HCT116 (cell line): ENCODE measurements at regions not wholly inside any gene's neighbourhood (a gene's known extent, or its start where the extent isn't known, plus 50 kb on each side); places are given as distances from the start of the nearest gene placed in this dataset.

Experiments
- ATAC-seq: fragments of 200-7000 bp; cut with Tn5 transposase; 2 replicates; pipeline ENCODE4 v1.9.1; 2020; ENCODE audit warnings: mild to moderate bottlenecking, moderate library complexity
- BruUV-seq: library from RNA; stranded (reverse); fragments of 400-500 nt; replicated peaks from 2 replicates; lab custom pipeline; 2021; lab: Mats Ljungman, UMichigan
- CTCF ChIA-PET: fragments of 300-600 bp; sonication (Branson Sonifier 250); formaldehyde crosslinking; loops from one replicate; lab custom pipeline; 2021; ENCODE audit warnings: antibody characterized with exemption; lab: Charles Lee
- POLR2A ChIA-PET: fragments of 300-600, 350-600 bp; sonication (Branson Sonifier 250); formaldehyde crosslinking; loops from one replicate; lab custom pipeline; 2021; ENCODE audit warnings: antibody characterized with exemption; lab: Charles Lee
- RAD21 ChIA-PET, 2 experiments: fragments of 300-600 bp; sonication (Branson Sonifier 250); formaldehyde crosslinking; loops; one replicate each; lab custom pipeline; 2023; ENCODE audit warnings: low total read pairs in 2 of 2; ENCODE audit not compliant: uncharacterized antibody in 2 of 2, unreplicated experiment in 2 of 2, low non-redundant PET in 1 of 2; lab: Charles Lee
- DNase-seq: peaks from one replicate; pipeline ENCODE4 v3.0.0-alpha.2; 2010; ENCODE audit warnings: low read depth, low spot score
- H2AFZ ChIP-seq: fragments of 200-600 bp; shearing (Covaris generic), sonication (generic); 2 replicates; pipeline ENCODE4 v1.6.1; 2017; ENCODE audit warnings: low read depth, mixed run types, mixed read lengths, antibody characterized with exemption, low read length; ENCODE audit not compliant: poor library complexity, severe bottlenecking
- H3K27ac ChIP-seq: 2 replicates; pipeline ENCODE4 v1.5.1; 2012; ENCODE audit warnings: low read depth, low read length
- H3K27me3 ChIP-seq: fragments of 200-600 bp; sonication (generic); 2 replicates; pipeline ENCODE4 v1.6.1; 2016; ENCODE audit warnings: mixed run types, low read length, mixed read lengths; ENCODE audit not compliant: insufficient read depth
- H3K36me3 ChIP-seq, 2 experiments: fragments of 200-500 bp in 1 of 2; fragments of 200-600 bp in 1 of 2; sonication (Bioruptor generic) in 1 of 2; sonication (generic) in 1 of 2; 2 replicates each; pipeline versions ENCODE4 v1.5.1 to v1.6.1; 2014 to 2016; ENCODE audit warnings: low read length in 2 of 2, inconsistent platforms in 1 of 2, mixed read lengths in 1 of 2, mixed run types in 1 of 2; ENCODE audit not compliant: insufficient read depth in 2 of 2, control insufficient read depth in 1 of 2
- H3K4me1 ChIP-seq, 2 experiments: fragments of 200-600 bp in 1 of 2; sonication (generic) in 1 of 2; 2 replicates each; pipeline versions ENCODE4 v1.5.1 to v1.6.1; 2012 to 2017; ENCODE audit warnings: low read length in 2 of 2, inconsistent platforms in 1 of 2, mild to moderate bottlenecking in 1 of 2, mixed read lengths in 1 of 2, mixed run types in 1 of 2, moderate library complexity in 1 of 2; ENCODE audit not compliant: insufficient read depth in 2 of 2, control insufficient read depth in 1 of 2
- H3K4me2 ChIP-seq: fragments of 200-600 bp; sonication (generic); 2 replicates; pipeline ENCODE4 v1.6.1; 2017; ENCODE audit warnings: mixed run types, low read length, mixed read lengths
- H3K4me3 ChIP-seq, 2 experiments: fragments of 200-600 bp in 1 of 2; sonication (generic) in 1 of 2; replicated peaks in 1 of 2; 2 replicates each; pipeline ENCODE4 v1.5.1; 2011 to 2016; ENCODE audit warnings: low read length in 2 of 2, control low read depth in 1 of 2, low read depth in 1 of 2, mild to moderate bottlenecking in 1 of 2, mixed read lengths in 1 of 2, mixed run types in 1 of 2
- H3K79me2 ChIP-seq: fragments of 200-600 bp; sonication (generic); 2 replicates; pipeline ENCODE4 v1.6.1; 2017; ENCODE audit warnings: mild to moderate bottlenecking, mixed run types, low read length, moderate library complexity, mixed read lengths; ENCODE audit not compliant: insufficient read depth
- H3K9ac ChIP-seq: fragments of 200-600 bp; sonication (generic); 2 replicates; pipeline ENCODE4 v1.6.1; 2016; ENCODE audit warnings: low read length, mixed read lengths
- H3K9me2 ChIP-seq: fragments of 200-600 bp; sonication (generic), shearing (Covaris generic); 2 replicates; pipeline ENCODE4 v1.6.1; 2017; ENCODE audit warnings: mixed run types, mild to moderate bottlenecking, moderate library complexity; ENCODE audit not compliant: insufficient read depth
- H3K9me3 ChIP-seq, 2 experiments: fragments of 200-500 bp in 1 of 2; fragments of 200-600 bp in 1 of 2; sonication (Bioruptor generic) in 1 of 2; sonication (generic) in 1 of 2; 2 replicates each; pipeline ENCODE4 v1.6.1; 2014 to 2017; ENCODE audit warnings: low read length in 2 of 2, mixed read lengths in 2 of 2, inconsistent platforms in 1 of 2, low read depth in 1 of 2, mild to moderate bottlenecking in 1 of 2, mixed run types in 1 of 2, moderate library complexity in 1 of 2; ENCODE audit not compliant: control insufficient read depth in 1 of 2, insufficient read depth in 1 of 2
- H4K20me1 ChIP-seq: fragments of 200-600 bp; sonication (generic), shearing (Covaris generic); 2 replicates; pipeline ENCODE4 v1.6.1; 2017; ENCODE audit warnings: mixed run types, mild to moderate bottlenecking, moderate library complexity; ENCODE audit not compliant: insufficient read depth
- CBX3 ChIP-seq: IDR thresholded peaks from 2 replicates; pipeline ENCODE4 v1.6.1; 2012; ENCODE audit warnings: low read depth
- CEBPB ChIP-seq: IDR thresholded peaks from 2 replicates; pipeline ENCODE4 v1.6.1; 2012; ENCODE audit warnings: low read depth
- EGR1 ChIP-seq: IDR thresholded peaks from 2 replicates; pipeline ENCODE4 v1.6.1; 2012; ENCODE audit warnings: low read depth
- ELF1 ChIP-seq: IDR thresholded peaks from 2 replicates; pipeline ENCODE4 v1.6.1; 2012; ENCODE audit warnings: low read depth, borderline replicate concordance
- EZH2 ChIP-seq: fragments of 200-600 bp; sonication (generic); IDR thresholded peaks from 2 replicates; pipeline ENCODE4 v1.6.1; 2017; ENCODE audit warnings: antibody characterized with exemption, mixed run types
- EZH2phosphoT487 ChIP-seq: fragments of 200-600 bp; IDR thresholded peaks from 2 replicates; pipeline ENCODE4 v1.6.1; 2018; ENCODE audit warnings: antibody characterized with exemption, borderline replicate concordance
- FOSL1 ChIP-seq: IDR thresholded peaks from 2 replicates; pipeline ENCODE4 v1.6.1; 2012; ENCODE audit warnings: low read depth
- MAX ChIP-seq: IDR thresholded peaks from 2 replicates; pipeline ENCODE4 v1.6.1; 2012
- POLR2A ChIP-seq: IDR thresholded peaks from 2 replicates; pipeline ENCODE4 v1.7.0; 2011; ENCODE audit warnings: borderline replicate concordance; ENCODE audit not compliant: insufficient read depth, insufficient read length; ENCODE audit errors: extremely low read depth
- POLR2AphosphoS5 ChIP-seq: IDR thresholded peaks from 2 replicates; pipeline ENCODE4 v1.6.1; 2011; ENCODE audit warnings: mild to moderate bottlenecking, low read depth, low read length, moderate library complexity
- SP1 ChIP-seq: IDR thresholded peaks from 2 replicates; pipeline ENCODE4 v1.6.1; 2012; ENCODE audit warnings: low read depth
- ZFX ChIP-seq: fragments of 450-650 bp; IDR thresholded peaks from 2 replicates; pipeline ENCODE4 v1.6.1; 2017
- intact Hi-C: fragments of 100-400 bp; cut with micrococcal nuclease; formaldehyde crosslinking; loops from 2 replicates; pipeline ENCODE4 v1.10.0; 2022

GRCh38 chr5:28743716-28744110 is 1705.3 kb upstream of the CDH9 start:
- H3K4me2 ChIP-seq: no peak overlapping the region
- no TSS peak for BruUV-seq

GRCh38 chr5:28743025-28743715 is 1704.8 kb upstream of the CDH9 start:
- no peaks in the 10 kb centered on the region for H3K79me2 ChIP-seq
- intact Hi-C loops: no loop called here
- no peaks in the 10 kb centered on the region for H4K20me1 ChIP-seq
- H3K4me1 ChIP-seq: no peaks in the 10 kb centered on the region
- ChIA-PET POLR2A (no interaction called here), CTCF (no interaction called here), RAD21 (no interaction called here)
- no peaks in the 10 kb centered on the region for H3K27me3 ChIP-seq
- ATAC-seq (no peak), DNase-seq (no peak)
- TF ChIP-seq CBX3 (no peak), POLR2AphosphoS5 (no peak), CEBPB (no peak), EZH2 (no peak), MAX (no peak), EGR1 (no peak), ELF1 (no peak), EZH2phosphoT487 (no peak), POLR2A (no peak)
- no peak overlapping the region for H3K4me2 ChIP-seq
- H3K36me3 ChIP-seq: no peaks in the 10 kb centered on the region
- H3K9ac ChIP-seq: no peak overlapping the region
- no TSS peak for BruUV-seq
- peaks cover 7 to 8% of the 10 kb centered on the region in 2 experiments; a peak in 2 of 4 replicates for H3K9me3 ChIP-seq
- no peak overlapping the region for H3K4me3 ChIP-seq
- no peak overlapping the region for H3K27ac ChIP-seq
- H3K9me2 ChIP-seq: no peaks in the 10 kb centered on the region
- H2AFZ ChIP-seq: no peak overlapping the region

More at GRCh38 chr5:28743716-28744110, 1705.3 kb upstream of the CDH9 start:
- H3K9me3 ChIP-seq: peaks cover 4 to 9% of the 10 kb centered on the region in 2 experiments; a peak in 2 of 4 replicates
- no peaks in the 10 kb centered on the region for H3K27me3 ChIP-seq
- no peaks in the 10 kb centered on the region for H3K79me2 ChIP-seq
- no peaks in the 10 kb centered on the region for H4K20me1 ChIP-seq
- RAD21 ChIA-PET: no interaction called here
- POLR2A ChIA-PET: no interaction called here
- CTCF ChIA-PET: no interaction called here
- H3K9me2 ChIP-seq: no peaks in the 10 kb centered on the region
- H3K4me1 ChIP-seq: no peaks in the 10 kb centered on the region
- DNase-seq (no peak), ATAC-seq (no peak)
- no peaks in the 10 kb centered on the region for H3K36me3 ChIP-seq
- H3K27ac ChIP-seq: no peak overlapping the region
- TF ChIP-seq FOSL1 (no peak), SP1 (no peak), EGR1 (no peak), ZFX (no peak), POLR2A (no peak)
- H2AFZ ChIP-seq: no peak overlapping the region
- H3K4me3 ChIP-seq: no peak overlapping the region
- intact Hi-C loops: no loop called here
- H3K9ac ChIP-seq: no peak overlapping the region
